ENCODE measurements at regions not wholly inside any gene's neighbourhood (a gene's known extent, or its start where the extent isn't known, plus 50 kb on each side); places are given as distances from the start of the nearest gene placed in this dataset.

DNA sequence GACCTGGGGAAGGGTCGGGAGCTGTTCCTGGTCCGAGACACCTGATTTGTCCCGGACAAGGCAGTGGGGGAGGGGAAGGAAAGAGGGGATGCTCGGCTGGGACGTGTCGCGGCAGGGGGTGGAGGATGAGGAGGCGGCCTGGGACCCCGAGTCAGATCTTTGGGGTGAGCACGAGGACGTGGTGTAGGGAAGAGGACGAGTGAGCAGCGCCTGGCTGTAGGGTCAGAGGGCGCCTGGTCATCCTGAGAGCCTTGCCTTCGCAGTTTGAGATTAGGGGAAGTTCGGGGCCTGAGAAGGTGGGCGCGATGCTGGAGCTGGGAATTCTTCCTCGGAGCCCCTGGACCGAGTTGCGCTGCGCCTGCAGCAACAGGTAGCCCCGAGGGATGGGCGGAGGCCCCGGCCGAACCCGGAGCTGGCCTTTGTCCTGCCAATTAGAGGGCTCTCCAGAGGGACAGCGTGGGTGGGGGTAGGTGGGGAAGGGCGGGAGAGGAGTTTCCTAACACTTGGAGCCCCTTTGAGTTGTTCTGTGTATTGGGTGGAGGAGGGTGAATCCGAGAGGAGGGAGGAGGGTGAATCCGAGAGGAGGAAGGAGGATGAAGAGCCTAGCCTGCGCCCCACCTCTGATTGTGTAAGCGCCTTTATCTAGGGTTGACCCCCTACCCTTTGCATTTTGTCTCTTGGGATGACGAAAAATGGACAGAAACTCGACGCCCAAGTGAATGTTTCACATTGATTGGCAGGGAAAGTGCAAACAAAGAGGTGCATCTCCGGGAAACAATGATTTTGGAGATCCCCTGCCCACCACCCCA lies 72.0 kb downstream of the SOX4 start:
- no peak for FAIRE-seq
- TF ChIP-seq, protein P1, sequence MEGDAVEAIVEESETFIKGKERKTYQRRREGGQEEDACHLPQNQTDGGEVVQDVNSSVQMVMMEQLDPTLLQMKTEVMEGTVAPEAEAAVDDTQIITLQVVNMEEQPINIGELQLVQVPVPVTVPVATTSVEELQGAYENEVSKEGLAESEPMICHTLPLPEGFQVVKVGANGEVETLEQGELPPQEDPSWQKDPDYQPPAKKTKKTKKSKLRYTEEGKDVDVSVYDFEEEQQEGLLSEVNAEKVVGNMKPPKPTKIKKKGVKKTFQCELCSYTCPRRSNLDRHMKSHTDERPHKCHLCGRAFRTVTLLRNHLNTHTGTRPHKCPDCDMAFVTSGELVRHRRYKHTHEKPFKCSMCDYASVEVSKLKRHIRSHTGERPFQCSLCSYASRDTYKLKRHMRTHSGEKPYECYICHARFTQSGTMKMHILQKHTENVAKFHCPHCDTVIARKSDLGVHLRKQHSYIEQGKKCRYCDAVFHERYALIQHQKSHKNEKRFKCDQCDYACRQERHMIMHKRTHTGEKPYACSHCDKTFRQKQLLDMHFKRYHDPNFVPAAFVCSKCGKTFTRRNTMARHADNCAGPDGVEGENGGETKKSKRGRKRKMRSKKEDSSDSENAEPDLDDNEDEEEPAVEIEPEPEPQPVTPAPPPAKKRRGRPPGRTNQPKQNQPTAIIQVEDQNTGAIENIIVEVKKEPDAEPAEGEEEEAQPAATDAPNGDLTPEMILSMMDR (IDR thresholded peaks at IDR 0.05; ENCODE audit: insufficient read depth, missing control alignments) = no peak
- no peak for DNase-seq (ENCODE audit: insufficient read length, low spot score)

DNA sequence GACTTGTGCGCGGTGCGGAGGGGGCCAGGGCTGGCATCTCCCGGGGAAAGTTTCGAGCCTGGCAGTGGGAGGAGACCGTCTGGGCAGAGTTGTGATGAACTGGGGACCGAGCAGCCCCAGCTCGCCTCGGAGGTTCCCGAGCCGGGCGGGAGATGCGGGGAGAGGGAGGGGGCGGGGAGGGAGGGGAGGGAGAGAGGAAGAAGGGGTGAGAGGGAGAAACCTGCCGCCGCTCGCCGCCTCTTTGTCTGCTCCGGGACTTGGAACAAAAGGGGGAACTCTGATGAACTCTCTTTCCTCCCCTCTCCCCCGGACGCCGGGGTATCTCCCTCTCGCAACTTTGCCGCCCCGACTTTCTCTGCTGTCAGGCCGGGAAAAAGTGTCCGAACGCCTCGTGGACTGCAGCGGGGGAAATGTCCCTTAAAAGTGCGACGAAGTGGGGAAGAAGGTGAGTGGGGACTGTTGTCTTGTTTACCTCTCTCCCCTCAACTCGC lies 72.7 kb downstream of the SOX4 start:
- no peak for FAIRE-seq
- TF ChIP-seq, protein P1 (IDR thresholded peaks at IDR 0.05; ENCODE audit: insufficient read depth, missing control alignments) = no peak
- no peak for DNase-seq (ENCODE audit: insufficient read length, low spot score)

DNA sequence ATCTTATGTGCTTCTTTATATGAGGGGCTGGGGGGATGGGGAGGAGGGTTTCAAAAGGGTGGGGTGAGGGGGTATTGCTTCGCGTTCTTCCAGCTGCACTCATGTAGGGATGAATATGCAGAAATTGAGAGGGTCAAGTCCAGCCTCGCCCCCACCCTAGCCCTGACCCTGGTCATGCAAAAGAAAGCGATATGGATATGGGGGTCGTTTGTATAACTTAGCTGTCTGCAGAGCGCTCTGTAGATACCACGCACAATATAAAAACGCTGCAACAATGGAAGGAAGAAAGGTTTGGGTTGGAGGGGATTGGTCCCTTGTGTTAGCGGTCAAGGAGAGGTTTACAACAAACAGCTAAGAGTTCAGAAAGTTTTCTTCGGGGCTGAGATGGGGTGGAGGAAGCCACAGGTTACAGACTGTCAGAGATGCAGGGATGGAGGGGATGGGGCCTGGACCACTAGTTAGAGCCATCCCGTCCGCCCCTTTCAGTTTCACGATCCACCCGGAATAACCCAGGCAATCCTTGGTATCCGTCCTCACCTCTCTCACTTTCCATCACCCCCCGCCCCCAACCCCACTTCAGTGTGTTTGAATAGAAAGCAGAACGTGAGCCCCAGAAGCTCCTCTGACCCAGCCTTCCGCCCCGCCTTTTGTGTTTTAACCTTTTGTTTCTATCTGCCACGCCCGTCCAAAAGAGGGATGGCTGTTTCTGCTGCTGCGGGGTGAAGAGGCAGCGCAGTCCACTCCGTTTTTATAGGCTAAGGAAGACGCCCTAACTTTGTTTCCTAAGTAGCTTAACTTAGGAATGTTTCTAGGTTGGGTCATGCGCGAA lies 73.5 kb downstream of the SOX4 start:
- TF ChIP-seq, protein P1 (IDR thresholded peaks at IDR 0.05; ENCODE audit: insufficient read depth, missing control alignments) = no peak
- no peak for FAIRE-seq
- no peak for DNase-seq (ENCODE audit: insufficient read length, low spot score)

DNA sequence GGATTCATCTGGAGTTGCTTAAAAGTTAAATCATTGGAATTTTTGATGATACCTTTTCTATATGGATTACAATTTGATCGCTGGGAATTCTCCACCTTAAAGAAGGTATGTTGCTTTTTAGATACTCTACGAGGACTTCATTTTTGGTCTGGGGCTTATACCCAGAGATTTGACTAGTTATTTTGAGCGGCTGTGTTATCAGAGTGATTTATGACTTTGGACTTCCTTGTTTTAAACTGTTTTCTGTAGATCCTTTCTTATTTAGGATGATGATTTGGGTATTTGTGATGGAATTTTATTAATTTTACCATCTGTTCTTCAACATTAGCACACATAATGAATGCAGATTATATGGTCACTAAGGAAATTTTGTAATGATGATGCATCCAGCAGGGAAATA lies 75.2 kb downstream of the SOX4 start:
- DNase-seq (ENCODE audit: insufficient read length, low spot score) = no peak
- no peak for FAIRE-seq
- TF ChIP-seq, protein P1 (IDR thresholded peaks at IDR 0.05; ENCODE audit: insufficient read depth, missing control alignments) = no peak

DNA sequence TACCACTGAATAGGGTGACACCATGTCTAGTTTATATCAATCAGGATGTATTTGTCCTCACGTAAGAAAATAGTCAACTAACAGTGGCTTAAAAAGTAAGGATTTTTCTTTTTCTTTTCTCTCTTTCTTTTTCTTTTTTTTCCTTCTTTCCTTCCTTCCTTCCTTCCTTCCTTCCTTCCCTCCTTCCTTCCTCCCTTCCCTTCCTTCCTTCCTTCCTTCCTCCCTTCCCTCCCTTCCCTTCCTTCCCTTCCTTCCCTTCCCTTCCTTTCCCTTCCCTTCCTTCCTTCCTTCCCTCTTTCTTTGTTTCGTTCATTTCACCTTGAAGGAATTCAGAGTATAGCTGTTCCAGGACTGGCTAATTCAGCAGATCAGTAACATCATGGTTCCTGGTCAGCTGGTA lies 83.2 kb downstream of the SOX4 start:
- DNase-seq (ENCODE audit: insufficient read length, low spot score) = no peak
- TF ChIP-seq, protein P1 (IDR thresholded peaks at IDR 0.05; ENCODE audit: insufficient read depth, missing control alignments) = no peak
- no peak for FAIRE-seq

DNA sequence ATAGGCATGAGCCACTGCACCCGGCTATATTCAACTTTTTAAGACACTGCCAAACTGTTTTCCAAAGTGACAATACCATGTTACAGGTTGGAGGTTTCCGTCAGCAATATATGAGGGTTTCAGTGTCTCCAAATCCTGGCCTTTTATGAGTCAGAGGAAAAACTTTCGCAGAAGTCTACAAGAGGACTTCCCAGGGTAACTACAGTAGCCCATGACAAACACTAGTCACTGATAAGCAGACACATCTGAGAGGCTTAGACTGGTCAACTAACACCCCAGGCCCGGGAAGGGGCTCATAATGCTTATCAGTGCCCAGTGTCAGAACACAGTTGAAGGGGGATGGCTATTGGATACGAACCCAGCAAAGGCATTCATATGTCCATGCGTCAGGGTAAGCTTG lies 85.4 kb downstream of the SOX4 start:
- DNase-seq (ENCODE audit: insufficient read length, low spot score) (no peak), FAIRE-seq (no peak)
- TF ChIP-seq, protein P1 (IDR thresholded peaks at IDR 0.05; ENCODE audit: insufficient read depth, missing control alignments) = no peak
